ENCODE measurements at regions not wholly inside any gene's neighbourhood (a gene's known extent, or its start where the extent isn't known, plus 50 kb on each side); places are given as distances from the start of the nearest gene placed in this dataset.

DNA sequence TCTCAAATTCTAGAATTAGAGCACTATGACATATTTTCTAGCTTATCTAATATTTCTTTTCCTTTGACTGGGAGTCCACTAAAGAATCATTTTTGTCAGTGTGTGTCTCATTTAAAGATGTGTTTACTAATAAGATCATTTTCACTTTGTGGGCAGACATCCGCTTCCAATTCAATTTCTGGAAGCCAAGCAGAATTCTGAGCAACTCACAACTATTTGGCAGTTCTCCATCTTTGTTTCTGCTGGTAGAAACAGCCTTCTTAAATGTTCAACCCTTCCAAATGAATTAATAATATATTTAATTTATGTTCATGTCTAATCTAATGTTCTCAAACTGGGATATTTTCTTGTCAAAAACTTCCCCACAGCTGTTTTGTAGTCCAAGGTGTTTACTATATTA is 411.8 kb downstream of the KCTD12 start:
- TF ChIP-seq, protein P1, sequence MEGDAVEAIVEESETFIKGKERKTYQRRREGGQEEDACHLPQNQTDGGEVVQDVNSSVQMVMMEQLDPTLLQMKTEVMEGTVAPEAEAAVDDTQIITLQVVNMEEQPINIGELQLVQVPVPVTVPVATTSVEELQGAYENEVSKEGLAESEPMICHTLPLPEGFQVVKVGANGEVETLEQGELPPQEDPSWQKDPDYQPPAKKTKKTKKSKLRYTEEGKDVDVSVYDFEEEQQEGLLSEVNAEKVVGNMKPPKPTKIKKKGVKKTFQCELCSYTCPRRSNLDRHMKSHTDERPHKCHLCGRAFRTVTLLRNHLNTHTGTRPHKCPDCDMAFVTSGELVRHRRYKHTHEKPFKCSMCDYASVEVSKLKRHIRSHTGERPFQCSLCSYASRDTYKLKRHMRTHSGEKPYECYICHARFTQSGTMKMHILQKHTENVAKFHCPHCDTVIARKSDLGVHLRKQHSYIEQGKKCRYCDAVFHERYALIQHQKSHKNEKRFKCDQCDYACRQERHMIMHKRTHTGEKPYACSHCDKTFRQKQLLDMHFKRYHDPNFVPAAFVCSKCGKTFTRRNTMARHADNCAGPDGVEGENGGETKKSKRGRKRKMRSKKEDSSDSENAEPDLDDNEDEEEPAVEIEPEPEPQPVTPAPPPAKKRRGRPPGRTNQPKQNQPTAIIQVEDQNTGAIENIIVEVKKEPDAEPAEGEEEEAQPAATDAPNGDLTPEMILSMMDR (IDR thresholded peaks at IDR 0.05; ENCODE audit: insufficient read depth, low read length), result no peak
- TF ChIP-seq, protein P2, sequence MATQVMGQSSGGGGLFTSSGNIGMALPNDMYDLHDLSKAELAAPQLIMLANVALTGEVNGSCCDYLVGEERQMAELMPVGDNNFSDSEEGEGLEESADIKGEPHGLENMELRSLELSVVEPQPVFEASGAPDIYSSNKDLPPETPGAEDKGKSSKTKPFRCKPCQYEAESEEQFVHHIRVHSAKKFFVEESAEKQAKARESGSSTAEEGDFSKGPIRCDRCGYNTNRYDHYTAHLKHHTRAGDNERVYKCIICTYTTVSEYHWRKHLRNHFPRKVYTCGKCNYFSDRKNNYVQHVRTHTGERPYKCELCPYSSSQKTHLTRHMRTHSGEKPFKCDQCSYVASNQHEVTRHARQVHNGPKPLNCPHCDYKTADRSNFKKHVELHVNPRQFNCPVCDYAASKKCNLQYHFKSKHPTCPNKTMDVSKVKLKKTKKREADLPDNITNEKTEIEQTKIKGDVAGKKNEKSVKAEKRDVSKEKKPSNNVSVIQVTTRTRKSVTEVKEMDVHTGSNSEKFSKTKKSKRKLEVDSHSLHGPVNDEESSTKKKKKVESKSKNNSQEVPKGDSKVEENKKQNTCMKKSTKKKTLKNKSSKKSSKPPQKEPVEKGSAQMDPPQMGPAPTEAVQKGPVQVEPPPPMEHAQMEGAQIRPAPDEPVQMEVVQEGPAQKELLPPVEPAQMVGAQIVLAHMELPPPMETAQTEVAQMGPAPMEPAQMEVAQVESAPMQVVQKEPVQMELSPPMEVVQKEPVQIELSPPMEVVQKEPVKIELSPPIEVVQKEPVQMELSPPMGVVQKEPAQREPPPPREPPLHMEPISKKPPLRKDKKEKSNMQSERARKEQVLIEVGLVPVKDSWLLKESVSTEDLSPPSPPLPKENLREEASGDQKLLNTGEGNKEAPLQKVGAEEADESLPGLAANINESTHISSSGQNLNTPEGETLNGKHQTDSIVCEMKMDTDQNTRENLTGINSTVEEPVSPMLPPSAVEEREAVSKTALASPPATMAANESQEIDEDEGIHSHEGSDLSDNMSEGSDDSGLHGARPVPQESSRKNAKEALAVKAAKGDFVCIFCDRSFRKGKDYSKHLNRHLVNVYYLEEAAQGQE (IDR thresholded peaks at IDR 0.05; ENCODE audit: insufficient replicate concordance, low read depth), result no peak
- no peak for TF ChIP-seq SPI1 (IDR thresholded peaks at IDR 0.05; ENCODE audit: borderline replicate concordance, low read depth)
- TF ChIP-seq POLR2AphosphoS5 (IDR thresholded peaks at IDR 0.05; ENCODE audit: low read depth), result no peak
- TF ChIP-seq GABPA (IDR thresholded peaks at IDR 0.05; ENCODE audit: low read depth), result no peak
